HG03354 (cell line): ENCODE measurements at regions not wholly inside any gene's neighbourhood (a gene's known extent, or its start where the extent isn't known, plus 50 kb on each side); places are given as distances from the start of the nearest gene placed in this dataset.

ENCODE experiments used
- ATAC-seq: cut with Tn5 transposase; IDR thresholded peaks from one replicate; pipeline ENCODE4 v1.9.1; 2021; ENCODE audit warnings: mild to moderate bottlenecking; ENCODE audit not compliant: unreplicated experiment, poor library complexity, severe bottlenecking

GRCh38 chr5:135085936-135086725 lies 52.1 kb upstream of the PITX1 start:
- no peak for ATAC-seq

- ATAC-seq = no peak
Observed at GRCh38 chr5:135085133-135085935, 51.3 kb upstream of the PITX1 start.
